ENCODE measurements at regions not wholly inside any gene's neighbourhood (a gene's known extent, or its start where the extent isn't known, plus 50 kb on each side); places are given as distances from the start of the nearest gene placed in this dataset.

- Histone ChIP-seq H3F3A (ENCODE audit: insufficient read depth, low read length, poor library complexity, severe bottlenecking) (no peaks in the 10 kb centered on the region), H3K4me3 (ENCODE audit: low read length) (no peak overlapping the region), H4K20me1 (ENCODE audit: insufficient read depth) (no peaks in the 10 kb centered on the region), H3K79me2 (replicated peaks; ENCODE audit: insufficient read depth, low read length) (no peaks in the 10 kb centered on the region), H3K9ac (ENCODE audit: low read length) (no peak overlapping the region), H3K4me2 (ENCODE audit: low read length) (no peak overlapping the region), H3K9me3 (ENCODE audit: low read length) (no peaks in the 10 kb centered on the region), H3K27ac (ENCODE audit: low read length) (no peak overlapping the region), H3K9me2 (ENCODE audit: insufficient read depth, low read length) (no peaks in the 10 kb centered on the region), H3K27me3 (ENCODE audit: insufficient read depth, low read depth, low read length) (no peaks in the 10 kb centered on the region), H3K36me3 (ENCODE audit: insufficient read depth, low read length) (no peaks in the 10 kb centered on the region), H2AFZ (ENCODE audit: low read depth, low read length) (no peak overlapping the region)
- TF ChIP-seq CTCF (IDR thresholded peaks at IDR 0.05; ENCODE audit: poor library complexity, severe bottlenecking) (no peak), POLR2AphosphoS5 (IDR thresholded peaks at IDR 0.05) (no peak)
Observed at GRCh38 chr2:173713904-173714555, 251.1 kb downstream of the SP3 start.

GRCh38 chr2:173715441-173715840 lies 249.7 kb downstream of the SP3 start:
- Histone ChIP-seq H3K27me3 (ENCODE audit: insufficient read depth, low read depth, low read length) (no peaks in the 10 kb centered on the region), H3F3A (ENCODE audit: insufficient read depth, low read length, poor library complexity, severe bottlenecking) (no peaks in the 10 kb centered on the region), H3K4me2 (ENCODE audit: low read length) (no peak overlapping the region), H4K20me1 (ENCODE audit: insufficient read depth) (no peaks in the 10 kb centered on the region), H3K9ac (ENCODE audit: low read length) (no peak overlapping the region), H3K9me3 (ENCODE audit: low read length) (no peaks in the 10 kb centered on the region), H3K9me2 (ENCODE audit: insufficient read depth, low read length) (no peaks in the 10 kb centered on the region), H3K4me3 (ENCODE audit: low read length) (no peak overlapping the region), H3K27ac (ENCODE audit: low read length) (no peak overlapping the region), H3K36me3 (ENCODE audit: insufficient read depth, low read length) (no peaks in the 10 kb centered on the region), H2AFZ (ENCODE audit: low read depth, low read length) (no peak overlapping the region), H3K79me2 (replicated peaks; ENCODE audit: insufficient read depth, low read length) (no peaks in the 10 kb centered on the region)
- no peak for TF ChIP-seq POLR2AphosphoS5 (IDR thresholded peaks at IDR 0.05)
- no peak for TF ChIP-seq REST (IDR thresholded peaks at IDR 0.05; ENCODE audit: borderline replicate concordance)
- no peak for TF ChIP-seq EZH2 (IDR thresholded peaks at IDR 0.05; ENCODE audit: borderline replicate concordance, insufficient read depth, low read length, poor library complexity, severe bottlenecking)
- TF ChIP-seq TAF1 (IDR thresholded peaks at IDR 0.05; ENCODE audit: low read depth): no peak
- no peak for TF ChIP-seq EP300 (conservative IDR thresholded peaks at IDR 0.05; ENCODE audit: poor library complexity, severe bottlenecking)
- TF ChIP-seq RAD21 (conservative IDR thresholded peaks at IDR 0.05): no peak
- TF ChIP-seq CTCF (IDR thresholded peaks at IDR 0.05; ENCODE audit: poor library complexity, severe bottlenecking): no peak

Measured in neural cell (in vitro differentiated cells).